TTC549 (cell line): ENCODE measurements at regions not wholly inside any gene's neighbourhood (a gene's known extent, or its start where the extent isn't known, plus 50 kb on each side); places are given as distances from the start of the nearest gene placed in this dataset.

Source experiments
- FAIRE-seq: peaks from 2 replicates; lab custom pipeline; 2012; peaks lifted over from hg19 to GRCh38; lab: Jason Lieb, UNC

DNA sequence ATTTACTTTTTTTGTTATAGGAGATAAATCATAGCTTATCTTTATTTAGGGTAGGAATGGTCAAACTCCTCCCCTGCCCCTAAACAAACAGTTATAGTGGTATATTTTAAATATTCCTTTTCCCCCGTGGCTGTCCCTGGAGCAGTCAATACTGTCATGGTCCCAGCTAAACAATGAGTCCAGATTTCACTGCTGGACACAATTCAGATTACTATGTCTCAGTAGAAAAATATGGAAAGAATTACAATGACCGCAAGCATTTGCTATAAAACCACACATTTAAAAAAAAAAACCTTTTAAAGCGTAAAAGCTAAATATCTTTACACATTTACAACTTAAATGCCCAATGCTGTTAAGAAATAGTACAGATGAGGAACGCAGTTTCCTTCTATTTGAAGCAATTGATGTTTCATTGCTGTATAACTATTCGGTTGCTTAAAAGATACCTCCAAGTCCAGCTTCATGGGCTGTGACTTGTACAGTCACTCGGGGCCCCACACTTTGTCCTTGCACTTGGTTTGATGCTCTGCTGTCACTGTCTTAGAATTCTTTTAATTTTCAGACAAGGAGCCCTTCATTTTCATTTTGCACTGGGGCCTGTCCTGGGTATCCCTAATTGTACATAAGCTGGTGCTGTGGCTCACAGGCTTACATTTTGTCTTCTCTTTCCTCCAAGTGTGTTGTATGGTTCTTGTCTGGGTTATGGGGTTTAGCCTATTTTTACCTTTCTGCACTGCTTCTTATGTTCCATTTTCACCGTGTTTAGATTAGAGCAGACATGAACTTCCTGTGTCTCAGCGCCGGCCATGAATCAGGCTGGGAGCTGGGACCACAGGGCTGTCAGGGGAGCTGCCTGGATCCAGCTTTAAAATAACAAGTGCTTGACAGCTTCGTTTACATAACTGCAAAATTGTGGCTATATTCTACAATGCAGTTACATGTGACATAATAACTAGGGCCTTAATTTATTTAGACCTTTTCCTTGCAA lies 530.2 kb upstream of the FZD8 start:
- no peak for FAIRE-seq

DNA sequence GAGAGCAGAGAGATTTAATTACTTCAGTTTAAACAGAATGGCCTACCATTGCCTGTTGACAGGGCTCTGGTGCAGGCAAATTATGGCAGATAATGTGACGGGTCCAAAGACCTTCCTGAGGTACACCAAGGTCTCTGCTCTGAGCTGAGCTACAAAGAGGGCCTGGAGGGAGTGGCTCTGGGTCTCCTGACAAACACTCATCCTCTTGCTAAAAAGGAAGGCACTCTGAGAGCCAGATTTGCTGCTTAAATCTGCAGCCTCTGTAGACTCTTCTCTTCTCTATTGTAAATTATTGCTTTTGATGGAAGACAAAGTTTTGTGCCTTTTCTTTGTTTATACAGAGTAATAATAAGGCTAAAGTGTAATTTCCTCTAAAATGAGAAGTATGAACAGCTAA lies 529.5 kb upstream of the FZD8 start:
- FAIRE-seq, result no peak

DNA sequence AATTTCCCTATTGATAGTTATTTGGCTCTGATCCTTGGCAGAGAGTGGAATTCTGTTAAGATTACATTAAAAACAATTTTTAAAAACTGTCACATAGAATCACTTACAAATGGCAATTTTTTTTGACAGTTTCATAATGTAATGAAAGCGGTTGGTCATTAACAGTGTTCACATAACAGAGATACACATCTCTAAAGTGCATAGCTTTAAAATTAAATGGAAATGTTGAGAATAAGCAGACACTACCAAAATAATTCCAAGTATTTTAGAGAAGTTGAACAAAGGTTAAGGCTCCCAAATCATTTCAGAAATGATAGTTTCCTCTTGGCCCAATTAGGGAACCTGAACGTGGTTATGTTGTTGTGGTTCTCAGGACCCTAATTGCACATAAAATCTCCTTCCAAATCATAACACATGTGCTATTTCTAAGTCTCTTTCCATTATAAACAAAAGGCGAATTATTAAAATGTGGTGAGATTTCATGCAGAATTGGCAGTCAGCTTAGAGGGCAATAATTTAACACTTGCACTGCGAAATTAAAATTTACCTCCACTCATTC lies 528.9 kb upstream of the FZD8 start:
- no peak for FAIRE-seq

DNA sequence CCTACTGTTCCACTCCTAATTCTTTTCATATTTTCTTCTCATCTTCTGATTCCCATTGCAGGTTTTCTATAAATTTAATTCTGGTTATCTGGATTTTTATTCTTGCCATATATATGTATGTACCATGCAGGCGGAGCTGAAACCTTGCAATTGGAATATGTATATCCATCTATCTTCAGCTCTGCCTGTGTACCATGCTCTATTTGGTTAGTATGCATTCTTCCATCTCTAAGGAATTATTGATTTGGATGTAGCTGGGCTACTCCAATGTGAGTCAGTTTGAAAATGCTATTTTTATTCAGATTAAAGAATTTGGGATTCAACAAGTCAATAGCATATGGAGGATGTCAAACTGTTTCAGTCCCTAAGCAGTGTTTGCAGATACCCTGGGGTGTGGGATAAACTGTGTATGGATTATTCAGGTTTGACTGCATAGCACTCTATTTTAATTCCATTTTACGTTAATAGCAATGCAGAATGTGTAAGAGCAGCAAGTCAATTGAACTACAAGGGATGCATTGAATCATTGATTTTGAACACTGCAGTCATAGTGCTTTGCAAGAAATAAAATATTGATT lies 528.1 kb upstream of the FZD8 start:
- FAIRE-seq, result no peak

DNA sequence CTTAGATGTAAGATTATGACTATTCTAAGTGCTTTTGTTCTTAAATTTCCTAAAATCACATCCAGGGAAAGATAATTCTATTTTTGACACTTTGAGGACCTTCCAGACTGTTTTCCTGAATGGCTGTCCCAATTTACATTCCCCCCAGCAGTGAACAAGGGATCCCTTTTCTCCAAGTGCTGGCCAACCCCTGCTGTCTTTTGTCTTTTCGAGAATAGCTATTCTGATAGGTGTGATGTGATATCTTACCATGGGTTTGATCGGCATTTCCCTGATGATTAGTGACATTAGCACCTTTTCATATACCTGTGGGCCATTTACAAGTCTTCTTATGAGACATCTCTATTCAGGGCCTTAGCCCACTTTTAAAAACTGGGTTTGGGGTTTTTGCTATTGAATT lies 526.7 kb upstream of the FZD8 start:
- no peak for FAIRE-seq

DNA sequence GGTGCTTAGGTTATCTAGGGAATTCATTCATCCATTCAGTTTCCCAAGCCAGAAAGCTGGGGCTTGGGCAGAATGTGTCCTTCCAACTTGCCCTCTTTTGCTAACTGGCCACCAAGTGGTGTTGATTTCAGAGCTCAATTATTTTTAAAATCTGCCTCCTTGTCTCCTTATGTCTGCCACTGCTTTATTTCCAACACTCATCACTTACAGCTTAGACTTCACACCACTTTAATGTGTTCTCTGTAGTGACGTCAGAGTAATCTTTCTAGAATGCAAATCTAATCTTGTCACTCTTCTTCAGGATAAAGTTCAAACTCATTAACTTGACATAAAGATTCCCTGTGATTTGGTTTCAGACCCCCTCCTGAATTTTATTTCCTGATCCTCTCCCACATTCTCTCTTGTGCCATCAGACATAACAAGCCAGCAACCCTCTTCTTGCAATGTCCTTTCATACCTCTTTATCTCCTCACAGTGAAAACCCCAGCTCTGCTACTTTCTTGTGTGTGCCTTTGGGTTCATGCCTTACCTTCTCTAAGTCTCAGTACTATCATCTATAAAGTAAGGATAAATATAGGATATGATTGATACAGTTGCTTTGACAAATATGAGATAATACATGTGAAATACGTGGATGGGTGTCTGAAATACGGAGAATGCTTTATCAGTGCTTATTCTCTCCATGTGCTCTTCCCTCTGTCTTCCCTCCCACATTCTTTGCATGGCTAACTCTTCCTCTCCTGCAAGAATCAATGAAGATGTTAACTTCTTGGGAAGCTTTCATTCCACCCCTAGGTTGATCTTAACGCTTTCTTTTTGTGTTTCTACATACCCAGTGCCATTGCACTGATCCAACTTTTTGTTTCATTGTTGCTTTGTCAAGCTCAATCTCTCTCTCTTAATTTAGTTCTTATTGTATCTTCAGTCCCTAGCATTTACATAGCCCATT lies 522.7 kb upstream of the FZD8 start:
- no peak for FAIRE-seq

DNA sequence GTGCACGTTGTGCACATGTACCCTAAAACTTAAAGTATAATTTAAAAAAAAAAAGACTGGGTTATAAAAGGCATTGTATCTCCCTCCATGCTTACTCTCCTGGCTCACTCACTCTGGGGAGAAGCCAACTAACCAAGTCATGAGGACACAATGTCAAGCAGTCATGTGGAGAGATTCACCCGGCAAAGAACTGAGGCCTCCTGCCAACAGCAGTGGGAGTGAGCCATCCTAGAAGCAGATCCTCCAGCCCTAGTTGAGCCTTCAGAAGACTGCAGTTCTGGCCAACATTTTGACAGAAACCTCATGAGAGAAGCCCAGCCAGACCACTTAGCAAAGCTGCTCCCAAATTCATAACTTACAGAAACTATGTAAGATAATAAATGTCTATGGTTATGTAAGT lies 521.7 kb upstream of the FZD8 start:
- no peak for FAIRE-seq

DNA sequence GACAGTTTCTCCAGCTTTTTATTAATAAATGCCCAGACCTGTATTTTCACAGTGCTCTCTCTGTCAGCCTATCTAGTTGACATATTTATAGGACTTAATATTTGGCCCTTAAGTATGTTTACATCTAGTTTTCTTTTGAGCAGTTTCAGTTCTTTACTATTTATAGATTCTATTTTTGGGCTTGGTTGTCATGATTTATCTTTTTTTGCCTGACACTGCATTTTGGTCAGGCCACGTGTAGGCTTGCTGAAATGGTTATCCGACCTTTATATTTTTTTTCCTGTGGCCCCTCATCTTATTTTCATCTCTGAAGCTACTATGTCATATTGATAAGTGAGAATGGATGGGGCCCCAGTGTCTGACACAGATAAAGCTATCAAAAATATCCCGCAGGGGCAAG lies 515.4 kb upstream of the FZD8 start:
- FAIRE-seq, result no peak

DNA sequence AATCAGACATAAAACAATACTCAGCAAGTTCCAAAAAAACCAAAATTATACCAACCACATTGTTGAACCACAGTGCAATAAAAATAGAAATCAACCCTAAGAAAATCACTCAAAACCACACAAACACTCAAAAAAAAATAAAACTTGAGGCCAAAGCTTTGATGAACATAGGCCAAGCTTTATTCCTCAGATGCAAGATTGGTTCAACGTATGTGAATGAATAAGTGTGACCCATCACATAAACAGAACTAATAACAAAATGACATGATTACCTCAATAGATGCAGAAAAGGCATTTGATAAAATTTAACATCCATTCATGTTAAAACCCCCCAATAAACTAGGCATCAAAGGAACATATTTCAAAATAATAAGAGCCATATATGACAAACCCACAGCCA lies 506.1 kb upstream of the FZD8 start:
- no peak for FAIRE-seq

DNA sequence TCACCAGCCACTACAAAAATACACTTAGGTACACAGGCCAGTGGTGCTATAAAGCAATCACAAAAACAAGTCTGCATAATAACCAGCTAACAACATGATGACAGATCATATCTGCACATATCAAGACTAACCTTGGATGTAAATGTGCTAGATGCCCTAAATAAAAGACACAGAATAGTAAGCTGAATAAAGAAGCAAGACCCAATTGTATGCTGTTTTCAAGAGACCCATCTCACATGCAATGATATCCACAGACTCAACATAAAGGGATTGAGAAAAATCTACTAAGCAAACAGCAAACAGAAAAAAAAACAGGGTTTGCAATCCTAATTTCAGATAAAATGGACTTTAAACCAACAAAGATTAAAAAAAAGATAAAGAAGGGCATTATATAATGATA lies 505.4 kb upstream of the FZD8 start:
- no peak for FAIRE-seq

DNA sequence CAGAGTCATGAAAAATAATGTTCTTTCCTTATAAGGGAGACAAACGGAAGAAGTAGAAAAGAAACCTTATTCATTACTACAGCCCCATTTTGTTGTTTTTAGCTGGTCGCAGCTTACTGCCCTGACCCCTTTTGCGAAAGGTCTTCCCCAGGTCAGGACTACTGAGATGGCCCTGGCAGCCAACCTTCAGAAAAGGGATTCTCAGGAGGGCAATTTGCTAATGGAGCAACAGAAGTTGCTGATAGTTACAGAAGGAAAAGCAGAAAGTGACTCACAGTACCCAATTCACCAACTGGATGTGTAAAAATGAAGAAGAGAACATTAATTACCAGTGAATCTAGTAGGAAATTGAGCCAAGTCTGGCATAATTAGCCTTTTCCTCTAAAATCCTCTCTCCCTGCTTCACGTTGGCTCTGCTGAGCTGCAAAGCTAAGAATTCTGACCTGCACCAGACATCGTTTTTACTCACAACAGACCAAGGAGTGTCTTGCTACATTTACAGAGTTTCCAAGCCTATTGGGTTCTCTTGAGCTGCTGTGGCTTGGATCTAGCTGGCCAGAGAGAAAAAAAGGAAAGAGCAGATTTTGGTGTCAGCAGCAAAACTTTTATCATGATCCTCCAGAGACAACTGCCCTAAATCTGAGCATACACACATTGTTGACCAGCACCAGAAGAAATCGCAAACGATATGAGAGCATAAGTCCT lies 499.9 kb upstream of the FZD8 start:
- FAIRE-seq, result no peak

DNA sequence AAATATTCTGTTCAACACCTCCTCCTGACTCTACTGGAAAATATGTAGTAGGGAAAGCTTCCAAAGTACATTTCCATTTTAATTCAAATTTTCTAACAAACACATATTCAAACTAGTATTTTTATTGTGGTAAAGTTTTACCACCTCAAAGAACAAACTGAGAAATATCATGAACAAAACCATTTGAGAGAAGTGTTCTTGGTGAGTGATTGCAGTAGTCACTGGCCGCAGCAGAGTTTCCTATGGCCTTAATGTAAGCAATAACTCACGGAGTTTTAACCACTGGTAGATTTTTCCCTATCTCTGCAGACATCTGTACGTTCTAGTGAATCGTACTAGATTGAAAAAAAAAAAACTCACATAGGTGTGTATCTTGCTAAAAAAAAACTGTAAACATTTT lies 487.0 kb upstream of the FZD8 start:
- FAIRE-seq, result no peak

DNA sequence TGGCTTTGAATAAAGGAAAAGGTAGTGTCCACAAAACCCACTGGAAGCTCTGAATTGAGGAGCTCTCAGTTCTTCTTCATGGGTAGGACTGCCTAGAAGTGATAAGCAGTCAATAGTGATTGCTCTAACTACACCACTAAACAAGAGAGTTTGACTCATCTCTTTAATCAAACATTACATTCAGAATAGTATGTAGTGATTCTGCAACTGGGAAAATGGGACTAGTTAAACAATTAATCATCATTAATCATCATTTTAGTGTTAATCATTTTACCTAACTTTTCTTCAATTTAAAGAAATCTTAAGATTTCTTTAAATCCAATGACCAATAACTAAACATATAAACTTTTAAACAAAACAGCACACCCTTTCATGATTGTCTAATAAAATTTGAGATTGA lies 484.0 kb upstream of the FZD8 start:
- no peak for FAIRE-seq

DNA sequence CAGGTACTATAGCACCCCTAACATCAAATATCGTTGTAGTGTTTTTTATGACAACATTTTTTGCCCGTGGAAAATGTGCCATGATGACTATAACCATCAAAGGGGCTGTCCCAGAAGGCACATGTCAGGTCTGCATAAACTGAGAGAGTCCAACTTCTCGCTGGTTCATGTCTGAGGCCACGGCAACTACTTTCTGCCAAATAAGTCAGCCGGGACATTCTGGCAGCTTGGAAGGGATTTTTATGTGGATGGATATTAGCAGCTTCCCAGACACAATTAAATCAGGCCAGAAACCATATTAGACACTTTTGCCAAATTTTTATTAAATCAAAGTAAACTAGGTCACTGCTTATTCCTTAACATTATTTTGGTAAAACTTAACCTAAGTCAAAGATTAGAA lies 477.4 kb upstream of the FZD8 start:
- FAIRE-seq, result no peak

DNA sequence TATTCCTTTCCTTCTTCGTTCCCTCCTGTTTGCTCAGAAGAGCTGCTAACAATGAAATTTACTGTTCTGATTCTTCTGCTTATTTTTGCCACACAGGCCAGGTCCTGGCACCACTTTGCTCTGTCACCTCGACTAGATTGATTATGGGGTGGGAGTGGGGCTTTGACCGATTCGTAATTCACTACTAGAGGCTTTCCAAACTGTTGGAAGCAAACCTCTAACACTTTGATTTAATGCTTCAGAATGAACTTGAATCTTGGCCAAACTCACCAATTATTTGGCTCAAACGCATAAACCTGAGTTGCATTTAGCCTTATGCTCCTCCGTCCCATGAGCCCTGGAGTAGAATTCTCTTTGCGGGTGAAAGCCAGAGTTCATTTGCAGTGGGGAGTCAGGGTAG lies 476.2 kb upstream of the FZD8 start:
- peak; percentile 70 for FAIRE-seq

DNA sequence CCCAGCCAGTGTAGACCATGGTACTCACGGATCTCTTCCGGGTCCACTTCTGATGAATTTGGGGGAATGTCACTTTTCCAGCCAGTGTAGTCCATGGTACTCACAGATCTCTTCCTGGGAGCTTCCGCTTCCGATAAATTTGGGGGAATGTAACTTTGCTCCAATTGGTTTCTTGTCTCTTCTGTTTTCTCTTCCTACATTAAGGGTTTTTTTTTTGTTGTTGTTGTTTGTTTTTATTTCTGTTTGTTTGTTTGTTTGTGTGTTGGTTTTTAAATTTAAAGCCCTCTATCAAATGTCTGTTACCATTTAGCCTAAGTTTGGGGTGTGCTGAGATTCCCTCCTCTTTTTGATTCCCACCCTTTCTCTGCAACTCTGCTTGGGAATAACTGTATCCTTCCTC lies 475.8 kb upstream of the FZD8 start:
- FAIRE-seq, result no peak

DNA sequence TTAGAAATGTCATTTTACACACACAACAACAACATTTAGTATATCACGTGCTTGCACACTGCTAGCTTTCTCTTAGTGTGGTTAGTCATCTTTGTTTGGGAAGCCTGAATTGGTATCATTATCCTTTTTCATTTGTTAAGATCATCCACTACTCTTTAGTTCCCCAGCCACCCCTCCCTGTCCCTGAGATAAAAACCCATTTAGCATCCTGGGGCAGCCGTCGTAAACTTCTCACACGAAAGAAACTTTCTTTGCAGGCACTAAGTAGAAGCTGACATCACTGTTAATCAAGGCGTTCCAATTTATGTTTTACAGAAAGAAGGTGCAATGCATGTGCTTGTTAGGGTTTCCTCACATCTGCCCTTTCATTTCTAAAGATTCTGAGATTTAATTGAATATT lies 475.1 kb upstream of the FZD8 start:
- FAIRE-seq, result peak; percentile 22

DNA sequence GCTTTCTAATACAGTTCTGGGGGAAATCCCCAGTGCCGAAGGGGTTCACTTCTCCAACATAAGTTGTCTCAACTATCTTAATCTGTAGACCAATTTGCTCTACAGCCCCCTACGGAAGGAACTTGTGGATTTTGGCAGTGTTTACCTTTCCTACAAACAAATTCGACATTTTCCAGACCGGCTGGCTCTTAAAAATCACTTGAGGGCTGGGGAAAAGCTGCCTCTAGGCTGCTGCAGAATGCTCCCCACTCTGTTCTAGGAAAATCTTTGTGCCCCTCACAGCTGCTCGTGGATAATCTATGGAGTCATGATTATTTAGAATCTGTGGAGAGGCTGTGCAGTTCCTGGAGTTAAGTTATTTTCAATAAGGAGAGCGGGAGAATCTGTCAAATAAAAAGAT lies 474.6 kb upstream of the FZD8 start:
- FAIRE-seq, result peak; percentile 84

DNA sequence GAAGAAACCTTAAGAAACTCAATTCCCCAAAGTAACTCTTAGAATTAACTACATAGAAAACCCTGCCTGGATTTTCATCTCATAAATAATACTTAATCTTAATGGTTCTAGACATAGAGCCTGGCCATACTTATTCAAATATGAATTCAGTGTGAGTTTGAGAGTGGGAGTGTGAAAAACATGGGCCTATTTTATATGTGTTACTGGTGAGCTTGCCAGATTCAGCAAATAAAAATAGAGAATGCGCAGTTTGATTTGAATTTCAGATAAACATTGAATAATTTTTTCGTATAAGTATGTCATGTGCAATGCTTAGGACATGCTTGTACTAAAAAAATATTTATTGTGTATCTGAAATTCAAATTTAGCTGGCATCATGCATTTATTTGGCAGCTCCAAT lies 473.9 kb upstream of the FZD8 start:
- FAIRE-seq, result no peak

DNA sequence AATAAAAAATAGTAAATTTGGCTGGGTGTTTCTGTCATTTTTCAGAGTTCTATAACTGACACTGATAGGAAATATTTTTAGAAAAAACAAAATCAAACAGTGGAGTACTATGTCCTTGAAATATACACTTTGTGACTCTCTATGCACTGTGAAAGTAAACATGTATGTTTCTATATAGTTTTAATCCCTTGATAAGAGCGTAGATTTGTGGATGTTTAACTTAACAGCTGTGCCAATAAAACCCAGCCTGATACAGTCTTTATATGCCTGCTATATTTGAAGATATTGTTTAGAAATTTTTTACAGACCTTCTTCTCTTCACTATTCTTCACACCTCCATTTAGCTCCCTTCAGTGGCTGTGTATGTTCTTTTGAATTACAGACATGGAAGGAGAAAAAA lies 473.3 kb upstream of the FZD8 start:
- no peak for FAIRE-seq

DNA sequence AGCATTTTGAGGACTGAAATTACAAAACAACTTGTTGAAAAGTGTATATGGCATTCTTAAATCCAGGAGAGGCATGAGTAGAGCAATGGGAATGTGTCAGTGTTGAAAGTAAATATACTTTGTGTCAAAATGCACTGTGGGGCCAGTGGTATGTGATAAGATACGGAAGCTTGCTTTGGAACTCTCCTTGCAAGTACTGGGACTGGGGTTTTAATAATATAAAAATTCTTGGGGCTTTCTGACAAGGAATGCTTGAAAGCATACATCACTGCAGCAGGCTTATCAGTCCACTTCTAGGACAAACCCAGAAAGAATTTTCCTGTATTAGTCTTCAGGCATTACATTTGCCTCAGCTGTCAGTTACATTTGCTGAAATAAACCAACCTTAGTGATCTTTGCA lies 472.8 kb upstream of the FZD8 start:
- FAIRE-seq, result peak; percentile 60

DNA sequence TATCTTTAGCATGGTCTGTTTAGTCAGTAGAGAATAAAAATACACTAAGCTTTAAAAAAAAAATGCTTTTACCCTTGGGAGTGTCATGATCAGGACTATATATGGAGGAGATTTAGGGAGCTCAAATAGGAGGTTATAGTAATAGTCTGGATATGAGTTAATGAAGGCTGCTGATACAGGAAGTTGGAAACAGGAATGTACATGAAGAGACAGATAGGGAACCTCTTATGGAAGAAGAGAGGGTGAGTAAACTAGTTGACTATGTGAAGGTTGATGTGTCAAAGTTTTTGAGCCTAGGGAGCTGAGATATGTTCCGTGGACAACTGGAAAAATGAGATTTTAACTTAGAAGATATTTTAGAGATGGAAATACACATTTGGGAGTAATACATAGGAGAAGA lies 472.0 kb upstream of the FZD8 start:
- no peak for FAIRE-seq
